ENCODE measurements at regions not wholly inside any gene's neighbourhood (a gene's known extent, or its start where the extent isn't known, plus 50 kb on each side); places are given as distances from the start of the nearest gene placed in this dataset.

DNA sequence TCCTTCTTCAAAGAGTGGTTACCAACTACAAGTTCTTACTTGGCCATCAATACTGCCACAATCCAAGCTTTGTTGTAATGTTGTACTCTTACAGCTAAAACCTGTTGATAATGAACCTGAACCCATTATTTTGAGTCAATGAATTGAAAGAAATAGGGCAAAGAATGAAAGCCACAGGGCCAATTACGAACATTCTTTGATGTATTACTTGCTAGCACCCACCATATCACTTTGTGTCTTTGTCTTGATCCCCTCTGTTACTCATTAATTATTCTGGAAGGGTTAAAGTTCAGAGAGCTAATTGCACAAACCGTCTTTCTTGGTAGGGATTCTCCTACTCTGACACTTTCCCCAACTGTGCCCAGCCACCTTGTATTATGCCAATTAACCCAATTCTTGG, 53.2 kb upstream of the TFEC start:
- no peak for DNase-seq

DNA sequence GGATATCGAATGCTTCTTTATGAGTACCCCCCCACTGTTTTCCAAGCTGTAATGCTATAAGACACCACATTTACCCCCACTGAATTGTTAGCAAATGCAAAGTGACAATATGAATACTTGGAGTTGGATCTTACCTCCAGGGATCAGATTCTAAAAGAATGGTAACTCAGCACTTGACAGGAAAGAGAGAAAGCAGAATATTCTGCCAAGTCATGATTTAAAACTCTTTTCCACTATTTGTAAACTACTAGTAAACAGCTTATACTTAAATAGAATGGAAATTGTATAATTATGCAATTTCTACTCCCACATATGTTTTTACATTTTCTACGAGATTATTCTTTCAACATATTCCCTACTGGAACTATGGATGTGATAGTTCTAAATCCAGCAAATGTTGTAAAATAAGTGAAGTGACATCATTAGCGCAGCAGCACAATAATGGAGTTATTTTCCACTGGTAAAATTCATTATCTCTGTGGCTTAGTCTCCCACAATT, 56.0 kb upstream of the TFEC start:
- peak in 2 of 4 experiments; percentile 9 to 26 for DNase-seq

DNA sequence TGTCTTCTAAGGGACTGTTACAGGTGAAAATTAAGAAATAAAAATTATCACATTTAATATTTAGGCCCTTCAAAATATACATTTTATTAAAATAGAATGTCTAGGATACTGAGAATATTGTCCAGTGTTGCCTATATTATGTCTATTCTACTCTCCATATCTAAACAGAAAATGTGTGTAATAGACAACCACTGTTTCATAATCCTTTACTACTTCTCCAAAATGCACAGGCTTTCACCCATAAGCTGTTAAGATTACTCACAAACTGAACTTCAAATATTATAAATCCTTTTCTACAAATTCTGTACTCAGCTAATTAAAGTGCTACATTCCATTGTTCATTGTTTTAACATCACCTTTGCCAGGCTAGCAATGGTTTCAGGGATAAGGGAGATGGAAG, 56.7 kb upstream of the TFEC start:
- DNase-seq = peak in 3 of 4 experiments; percentile 24 to 75 (median 75)

- DNase-seq = peak in 2 of 4 experiments; percentile 23 to 24
These were observed 57.4 kb upstream of the TFEC start for GRCh38 chr7:116087984-116088383.

GRCh38 chr7:116089293-116089692, 58.7 kb upstream of the TFEC start:
- DNase-seq = no peak

- no peak for DNase-seq
These were observed 63.1 kb upstream of the TFEC start for GRCh38 chr7:116093516-116094301.

DNA sequence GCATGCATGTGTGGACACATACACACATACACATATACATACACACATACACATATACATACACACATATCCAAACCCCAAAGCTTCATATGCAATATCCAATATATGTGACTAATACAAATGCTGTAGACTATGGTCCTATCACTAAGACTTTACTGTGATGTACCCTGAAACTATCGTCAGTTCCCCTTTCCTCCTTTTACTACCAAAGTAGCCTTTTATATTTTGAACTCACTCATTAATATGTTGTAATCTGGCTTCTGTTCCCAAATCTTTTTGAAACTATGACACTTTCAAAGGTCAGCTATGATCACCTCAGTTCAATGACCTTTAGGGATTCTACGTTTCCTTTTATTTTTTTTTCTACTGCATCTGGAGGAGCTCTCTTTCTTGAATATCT, 64.8 kb upstream of the TFEC start:
- DNase-seq = peak; percentile 4 to 77 (median 32)

DNA sequence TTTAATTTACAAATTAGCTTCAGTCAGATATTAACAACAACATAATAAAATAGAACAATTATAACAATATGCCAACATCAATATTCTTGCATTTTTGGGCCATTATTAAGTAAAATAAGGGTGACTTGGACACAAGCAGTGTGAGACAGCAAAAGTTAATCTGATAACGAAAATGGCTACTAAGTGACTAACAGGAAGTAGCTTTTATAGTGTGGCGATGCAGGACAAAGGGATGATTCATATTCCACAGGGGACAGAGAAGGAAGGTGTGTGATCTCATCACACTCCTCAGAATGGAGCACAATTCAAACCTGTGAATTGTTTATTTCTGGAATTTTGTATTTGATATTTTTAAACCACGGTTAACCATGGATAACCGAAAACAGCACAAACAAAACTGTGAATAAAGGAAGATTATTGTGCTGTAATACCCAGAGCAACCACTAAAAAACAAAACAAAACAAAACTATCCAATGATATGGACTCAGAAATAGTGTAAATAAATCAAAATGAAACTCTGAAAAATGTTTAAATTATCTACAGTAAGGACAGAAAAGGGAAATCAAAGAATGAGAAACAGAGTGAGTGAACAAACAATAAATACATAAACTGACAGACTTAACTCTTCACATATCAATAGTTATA, 66.9 kb upstream of the TFEC start:
- DNase-seq = peak in 3 of 4 experiments; percentile 6 to 59 (median 36)

- DNase-seq = no peak
These were observed 67.6 kb upstream of the TFEC start for GRCh38 chr7:116098175-116098574.

GRCh38 chr7:116100626-116101025, 70.1 kb upstream of the TFEC start:
- no peak for DNase-seq

DNA sequence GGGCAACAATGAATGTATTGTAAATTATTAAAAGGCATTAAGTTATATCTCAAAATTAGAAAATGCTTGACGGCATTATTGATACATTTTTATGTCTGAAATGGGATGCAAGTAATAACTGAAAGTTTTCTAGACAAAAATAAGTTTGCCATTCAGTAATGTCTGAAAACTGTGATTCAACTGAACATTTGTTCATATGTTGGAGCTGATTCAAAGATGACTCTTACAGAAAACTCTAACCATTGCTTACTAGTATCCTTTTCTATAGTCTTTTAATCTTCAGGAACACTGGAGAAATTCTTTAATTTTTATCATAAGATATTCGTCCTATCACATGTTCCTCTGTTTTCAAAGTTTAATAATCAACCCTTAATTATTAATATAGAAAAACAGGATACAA, 71.1 kb upstream of the TFEC start:
- DNase-seq = no peak

DNA sequence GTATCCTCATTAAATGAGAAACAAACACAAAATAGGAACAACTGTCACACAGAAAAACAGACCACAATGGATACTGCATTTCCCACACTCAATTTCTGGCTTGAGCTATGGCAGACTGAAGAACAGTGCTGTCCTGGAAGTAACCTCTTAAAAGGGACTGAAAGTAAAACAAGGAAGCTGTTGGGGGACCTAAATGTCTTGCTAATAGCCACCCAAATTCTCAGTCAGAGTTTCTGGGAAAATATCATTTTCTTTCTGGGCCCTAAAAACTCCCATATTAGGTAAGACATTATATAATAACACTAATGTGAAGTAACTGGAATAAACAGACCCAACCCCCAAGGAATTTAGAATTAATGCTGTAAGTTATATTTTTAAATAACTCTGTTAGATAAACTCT, 80.9 kb upstream of the TFEC start:
- DNase-seq = peak; percentile 1 to 43 (median 23)

DNA sequence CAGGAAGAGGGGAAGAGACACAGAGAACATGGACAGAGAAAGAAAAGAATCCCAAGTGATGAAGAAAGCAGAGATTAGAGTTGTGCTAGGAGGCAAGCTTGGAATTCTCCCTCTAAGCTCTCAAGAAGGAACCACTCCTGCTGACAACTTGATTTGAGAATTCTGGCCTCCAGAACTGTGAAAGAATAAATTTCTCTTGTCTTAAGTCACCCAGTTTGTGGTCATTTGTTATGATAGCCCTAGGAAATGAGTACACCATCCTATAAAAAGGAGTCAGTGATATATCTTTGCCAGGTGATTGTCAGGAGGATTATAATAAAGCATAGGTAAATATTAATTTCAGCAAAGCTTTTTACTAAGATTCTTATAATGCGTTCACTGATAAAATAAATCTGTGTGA, 82.7 kb upstream of the TFEC start:
- no peak for DNase-seq

DNA sequence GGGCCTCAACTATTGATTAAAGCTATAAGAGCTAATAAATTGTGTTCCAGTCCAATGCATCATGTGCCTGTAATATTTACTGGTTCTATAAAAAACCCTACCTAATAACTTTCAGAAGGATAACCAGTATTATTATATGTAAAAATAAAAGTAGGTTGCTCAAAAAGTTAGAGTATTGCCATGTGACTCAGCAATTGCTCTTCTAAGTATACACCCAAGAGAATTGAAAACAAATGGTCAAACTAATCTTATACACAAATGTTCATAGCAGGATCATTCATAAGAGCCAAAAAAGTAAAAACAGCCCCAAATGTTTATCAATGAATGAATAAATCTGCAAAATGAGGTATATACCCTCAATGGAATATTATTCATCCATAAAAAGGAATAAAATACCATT, 89.5 kb upstream of the TES start:
- DNase-seq = no peak

DNA sequence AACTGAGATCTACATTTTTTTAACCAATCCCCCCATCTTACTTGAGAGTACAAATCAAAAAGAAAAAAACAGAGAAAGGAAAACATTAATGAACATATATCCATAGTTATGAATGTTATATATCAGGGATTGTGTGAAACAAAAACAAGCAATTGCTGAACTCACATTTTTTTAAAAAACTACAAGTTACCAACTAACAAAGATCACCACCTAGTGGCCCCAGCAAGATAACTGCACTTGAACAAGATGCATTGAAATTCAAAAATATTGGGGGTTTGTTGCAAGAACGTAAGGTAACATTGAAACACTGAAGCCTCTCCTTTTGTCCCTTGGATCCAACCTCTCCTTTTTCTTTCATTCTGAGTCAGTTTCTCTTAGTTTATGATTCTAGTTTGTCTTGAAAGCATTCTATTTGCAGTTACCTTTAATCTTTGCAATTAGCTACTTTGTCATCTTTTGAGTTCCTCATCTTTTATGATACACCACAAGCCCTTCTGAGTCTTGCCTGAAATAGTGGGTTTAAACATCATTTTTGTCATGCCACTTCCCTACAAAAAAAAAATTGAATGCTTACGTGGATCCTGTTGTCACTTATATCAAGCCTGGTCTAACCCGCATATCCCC, 87.3 kb upstream of the TES start:
- peak; percentile 40 to 81 (median 55) for DNase-seq

- DNase-seq = no peak
These were observed 82.2 kb upstream of the TES start for GRCh38 chr7:116128139-116128538.

GRCh38 chr7:116135306-116135705, 75.0 kb upstream of the TES start:
- DNase-seq = no peak

DNA sequence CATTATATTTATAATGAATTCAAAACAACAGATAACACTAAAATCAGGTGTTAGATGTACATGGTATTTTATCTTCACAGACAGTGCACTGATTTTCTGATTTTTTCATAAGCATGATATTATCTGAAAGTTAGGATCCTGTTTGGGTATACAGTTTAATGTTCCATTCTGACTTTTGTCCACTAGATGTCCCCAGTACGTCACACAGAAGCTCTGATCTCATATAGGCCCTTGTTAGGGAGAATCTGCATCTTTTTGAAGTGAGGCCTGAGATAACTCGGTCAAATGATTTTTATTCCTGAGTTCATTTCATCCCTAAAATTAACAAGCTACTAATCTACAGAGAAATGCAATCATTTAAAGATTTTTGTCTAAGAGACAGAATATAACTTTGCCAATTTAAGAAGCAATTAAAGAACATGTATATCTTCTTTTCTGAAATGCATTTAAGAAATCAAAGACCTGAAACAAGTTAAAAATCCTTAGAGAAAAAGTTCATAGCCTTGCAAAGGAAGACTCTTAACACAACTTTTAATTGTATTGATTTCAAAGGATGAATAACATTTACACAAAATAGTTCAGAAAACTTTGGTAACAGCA, 72.0 kb upstream of the TES start:
- DNase-seq = peak; percentile 69 to 86 (median 74)

DNA sequence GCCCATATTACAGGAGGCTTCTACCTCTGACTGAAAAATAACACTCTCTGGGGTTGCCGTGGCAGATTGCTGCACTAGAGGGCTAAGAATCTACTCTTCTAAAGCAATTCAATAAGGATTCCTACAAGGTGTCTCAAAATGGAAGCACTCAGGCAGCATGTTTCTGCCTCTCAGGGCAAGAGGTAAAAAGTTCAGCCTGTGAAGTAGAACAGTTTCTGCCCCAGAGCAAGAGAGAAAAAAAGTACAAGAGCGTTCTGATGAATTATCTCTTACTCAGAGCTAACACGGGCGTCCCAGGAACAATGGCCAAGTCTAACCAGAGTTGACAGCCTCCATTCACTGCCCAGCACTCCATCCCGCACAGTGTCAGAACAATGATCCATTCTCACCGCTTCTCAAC, 71.3 kb upstream of the TES start:
- no peak for DNase-seq

DNA sequence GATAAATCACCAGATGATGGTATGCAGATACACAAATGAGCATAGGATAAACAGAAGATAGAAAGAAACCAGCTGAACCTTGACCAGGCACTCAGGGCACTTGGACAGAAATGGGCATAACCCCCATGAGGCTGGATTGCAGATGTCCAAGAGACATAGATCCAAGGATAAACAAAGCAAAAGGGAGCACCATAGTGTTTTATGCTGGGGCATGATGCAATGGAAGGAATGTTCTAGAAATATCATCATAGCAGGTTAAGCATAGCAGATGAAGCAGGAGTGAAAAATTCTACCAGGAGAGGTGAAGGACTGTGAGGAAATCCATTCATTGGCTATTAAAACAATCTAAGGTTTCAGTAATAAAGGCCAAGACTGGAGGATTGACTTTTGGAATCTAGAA, 70.5 kb upstream of the TES start:
- no peak for DNase-seq

DNA sequence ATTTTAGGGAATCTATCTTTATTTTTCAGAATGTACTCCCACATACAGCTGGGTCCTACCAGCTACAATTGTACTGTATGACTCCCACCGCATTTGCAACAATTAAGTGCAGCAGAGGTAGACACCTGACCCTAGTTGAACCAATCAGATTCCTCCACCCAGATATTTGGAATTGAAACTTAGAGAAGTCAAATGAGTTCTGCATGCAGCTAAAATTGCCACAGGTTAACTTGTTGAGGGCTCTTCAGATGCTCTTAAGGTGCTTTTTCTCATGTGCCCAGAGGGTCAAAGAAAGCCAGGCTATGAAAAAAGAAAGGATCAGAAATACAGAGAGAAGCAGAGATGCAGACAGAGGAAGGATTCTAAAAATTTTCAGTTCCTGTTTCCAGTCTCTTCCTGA, 68.0 kb upstream of the TES start:
- peak in 2 of 4 experiments; percentile 21 to 32 for DNase-seq

DNA sequence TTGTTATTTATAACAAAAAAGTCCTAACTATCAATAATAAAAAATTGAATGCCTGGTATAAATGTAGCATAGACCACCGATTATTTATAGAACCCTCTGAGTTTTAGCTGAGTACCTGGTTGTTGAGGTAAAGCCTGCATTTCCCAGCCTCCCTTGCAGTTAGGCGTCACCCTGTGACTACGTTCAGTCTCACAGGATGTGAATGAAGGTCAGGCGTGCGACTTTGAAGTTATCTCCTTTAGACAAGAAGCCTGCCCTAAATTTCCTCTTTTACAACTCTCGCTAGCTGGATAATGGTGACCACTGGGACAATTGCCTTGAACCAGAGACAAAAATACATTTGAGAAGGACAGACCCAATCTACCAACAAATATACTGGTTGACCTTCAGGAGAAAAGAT, 67.5 kb upstream of the TES start:
- DNase-seq = no peak

- no peak for DNase-seq
These were observed 65.0 kb upstream of the TES start for GRCh38 chr7:116145245-116145852.
